Transverse colon (tissue), 3 donors: ENCODE measurements at regions not wholly inside any gene's neighbourhood (a gene's known extent, or its start where the extent isn't known, plus 50 kb on each side); places are given as distances from the start of the nearest gene placed in this dataset.
"Not testable (repeated sequence)": the region's sequence is repeated elsewhere in the genome, so short reads cannot be mapped to it uniquely, and the experiment has no call there.

ENCODE experiments used
- CTCF ChIP-seq, 5 experiments: fragments of 200-600 bp in 3 of 5; fragments of 450-650 bp in 2 of 5; sonication (generic) in 3 of 5; IDR thresholded peaks; 1 replicate in 2 of 5; 2 replicates in 3 of 5; pipeline ENCODE4 v1.5.1; 2016 to 2017; ENCODE audit warnings: antibody characterized with exemption in 5 of 5, inconsistent platforms in 3 of 5, mild to moderate bottlenecking in 2 of 5, moderate library complexity in 1 of 5
- POLR2A ChIP-seq: fragments of 450-650 bp; IDR thresholded peaks from one replicate; pipeline ENCODE4 v1.6.1; 2016; ENCODE audit warnings: antibody characterized with exemption, mild to moderate bottlenecking, moderate library complexity

GRCh38 chr15:22736200-22736599 is 50.2 kb upstream of the NIPA1 start:
- TF ChIP-seq CTCF (IDR thresholded peaks at IDR 0.05); POLR2A: not testable (repeated sequence)
